ENCODE measurements at regions not wholly inside any gene's neighbourhood (a gene's known extent, or its start where the extent isn't known, plus 50 kb on each side); places are given as distances from the start of the nearest gene placed in this dataset.

DNA sequence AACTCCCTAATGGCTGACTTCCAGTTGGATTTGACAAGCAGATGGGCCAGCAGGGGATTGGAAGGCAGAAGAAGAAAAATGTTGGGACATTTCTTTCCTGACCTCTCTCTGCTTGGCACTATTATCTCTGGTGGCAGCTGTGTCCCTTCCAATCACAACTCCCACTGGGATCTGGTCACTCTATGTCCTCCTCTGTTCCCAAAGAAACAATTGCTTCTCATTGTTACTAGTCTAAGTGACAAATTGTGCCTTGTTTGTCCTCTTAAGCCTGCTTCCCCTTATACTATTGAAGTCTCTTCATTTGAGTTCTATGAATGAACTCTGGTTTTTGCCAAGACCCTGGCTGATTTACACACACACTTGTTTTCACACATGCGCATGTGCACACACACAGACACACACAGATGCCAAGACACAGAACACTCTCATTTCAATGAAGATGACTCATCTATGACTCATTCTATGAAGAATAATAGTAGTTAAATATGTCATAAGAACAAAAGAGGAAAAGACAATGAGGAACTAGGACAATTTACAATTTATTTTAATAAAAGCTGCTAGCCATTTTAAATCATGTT is 83.0 kb upstream of the FAR2 start:
- Histone ChIP-seq H4K8ac (ENCODE audit: low read depth, low read length) (no peak overlapping the region), H3K79me1 (ENCODE audit: low read length) (no peaks in the 10 kb centered on the region), H3K27ac (ENCODE audit: low read depth, low read length) (no peak overlapping the region), H3K27me3 (ENCODE audit: insufficient read depth, low read length, poor library complexity) (no peaks in the 10 kb centered on the region), H2BK5ac (ENCODE audit: low read length) (no peak overlapping the region), H3K18ac (ENCODE audit: low read length) (no peak overlapping the region), H3K79me2 (ENCODE audit: control insufficient read depth, insufficient read depth, low read length) (no peaks in the 10 kb centered on the region), H3K4ac (ENCODE audit: low read depth, low read length) (no peak overlapping the region), H3K36me3 (ENCODE audit: control insufficient read depth, insufficient read depth, low read length) (no peaks in the 10 kb centered on the region), H2BK120ac (ENCODE audit: low read depth, low read length) (no peak overlapping the region), H3K56ac (ENCODE audit: low read length) (no peak overlapping the region), H3K4me3 (ENCODE audit: low read length) (no peak overlapping the region), H4K5ac (ENCODE audit: low read length) (no peak overlapping the region), H2AK5ac (ENCODE audit: low read length) (no peak overlapping the region), H3K23ac (ENCODE audit: low read length) (no peak overlapping the region), H3K4me2 (ENCODE audit: low read length) (no peak overlapping the region), H2BK15ac (replicated peaks; ENCODE audit: low read depth) (no peak overlapping the region), H3K4me1 (ENCODE audit: control insufficient read depth, low read depth, low read length) (no peaks in the 10 kb centered on the region), H3K9ac (ENCODE audit: low read length) (no peak overlapping the region)
- DNase-seq = no peak
- WGBS (ENCODE audit: extremely low coverage, insufficient coverage, low lambda C conversion rate) = no CpG with 5 or more reads among the region's 1 CpG

- no peak overlapping the region for H4K8ac ChIP-seq (ENCODE audit: low read depth, low read length)
Observed at GRCh38 chr12:29067430-29067829, 81.6 kb upstream of the FAR2 start.

GRCh38 chr12:29070309-29070708 is 78.8 kb upstream of the FAR2 start:
- H3K36me3 ChIP-seq (ENCODE audit: control insufficient read depth, insufficient read depth, low read length) = no peaks in the 10 kb centered on the region
- H3K4me1 ChIP-seq (ENCODE audit: control insufficient read depth, low read depth, low read length) = peaks cover 2% of the 10 kb centered on the region
- H3K79me1 ChIP-seq (ENCODE audit: low read length) = no peaks in the 10 kb centered on the region
- no peak overlapping the region for H2BK15ac ChIP-seq (replicated peaks; ENCODE audit: low read depth)
- no peak overlapping the region for H3K9ac ChIP-seq (ENCODE audit: low read length)
- no peak overlapping the region for H3K4ac ChIP-seq (ENCODE audit: low read depth, low read length)
- H4K5ac ChIP-seq (ENCODE audit: low read length) = no peak overlapping the region
- H3K27me3 ChIP-seq (ENCODE audit: insufficient read depth, low read length, poor library complexity) = no peaks in the 10 kb centered on the region
- no peak overlapping the region for H3K4me2 ChIP-seq (ENCODE audit: low read length)
- no peak overlapping the region for H4K8ac ChIP-seq (ENCODE audit: low read depth, low read length)
- DNase-seq = no peak
- WGBS (ENCODE audit: extremely low coverage, insufficient coverage, low lambda C conversion rate) = no CpG with 5 or more reads among the region's 1 CpG
- H2AK5ac ChIP-seq (ENCODE audit: low read length) = no peak overlapping the region
- H3K4me3 ChIP-seq (ENCODE audit: low read length) = no peak overlapping the region
- no peak overlapping the region for H3K56ac ChIP-seq (ENCODE audit: low read length)
- no peak overlapping the region for H3K23ac ChIP-seq (ENCODE audit: low read length)
- H2BK120ac ChIP-seq (ENCODE audit: low read depth, low read length) = no peak overlapping the region
- H2BK5ac ChIP-seq (ENCODE audit: low read length) = no peak overlapping the region
- H3K18ac ChIP-seq (ENCODE audit: low read length) = no peak overlapping the region
- H3K27ac ChIP-seq (ENCODE audit: low read depth, low read length) = no peak overlapping the region
- H3K79me2 ChIP-seq (ENCODE audit: control insufficient read depth, insufficient read depth, low read length) = no peaks in the 10 kb centered on the region

More at GRCh38 chr12:29067430-29067829, 81.6 kb upstream of the FAR2 start:
- Histone ChIP-seq H3K79me2 (ENCODE audit: control insufficient read depth, insufficient read depth, low read length) (no peaks in the 10 kb centered on the region), H3K27me3 (ENCODE audit: insufficient read depth, low read length, poor library complexity) (no peaks in the 10 kb centered on the region), H2BK15ac (replicated peaks; ENCODE audit: low read depth) (no peak overlapping the region), H3K79me1 (ENCODE audit: low read length) (no peaks in the 10 kb centered on the region), H2BK5ac (ENCODE audit: low read length) (no peak overlapping the region), H3K9ac (ENCODE audit: low read length) (no peak overlapping the region), H3K4me2 (ENCODE audit: low read length) (no peak overlapping the region), H3K4me1 (ENCODE audit: control insufficient read depth, low read depth, low read length) (no peaks in the 10 kb centered on the region), H3K56ac (ENCODE audit: low read length) (no peak overlapping the region), H3K27ac (ENCODE audit: low read depth, low read length) (no peak overlapping the region), H2BK120ac (ENCODE audit: low read depth, low read length) (no peak overlapping the region), H3K36me3 (ENCODE audit: control insufficient read depth, insufficient read depth, low read length) (no peaks in the 10 kb centered on the region), H2AK5ac (ENCODE audit: low read length) (no peak overlapping the region), H3K4me3 (ENCODE audit: low read length) (no peak overlapping the region), H4K5ac (ENCODE audit: low read length) (no peak overlapping the region), H3K23ac (ENCODE audit: low read length) (no peak overlapping the region), H3K18ac (ENCODE audit: low read length) (no peak overlapping the region), H3K4ac (ENCODE audit: low read depth, low read length) (no peak overlapping the region)
- no CpG with 5 or more reads among the region's 1 CpG for WGBS (ENCODE audit: extremely low coverage, insufficient coverage, low lambda C conversion rate)
- no peak for DNase-seq

GRCh38 chr12:29071099-29071498 is 78.0 kb upstream of the FAR2 start:
- no peak overlapping the region for H3K56ac ChIP-seq (ENCODE audit: low read length)
- no peak overlapping the region for H3K4me2 ChIP-seq (ENCODE audit: low read length)
- peaks cover 2% of the 10 kb centered on the region for H3K4me1 ChIP-seq (ENCODE audit: control insufficient read depth, low read depth, low read length)
- H3K79me2 ChIP-seq (ENCODE audit: control insufficient read depth, insufficient read depth, low read length) = no peaks in the 10 kb centered on the region
- H3K27me3 ChIP-seq (ENCODE audit: insufficient read depth, low read length, poor library complexity) = no peaks in the 10 kb centered on the region
- no peak overlapping the region for H3K27ac ChIP-seq (ENCODE audit: low read depth, low read length)
- H3K18ac ChIP-seq (ENCODE audit: low read length) = no peak overlapping the region
- H2AK5ac ChIP-seq (ENCODE audit: low read length) = no peak overlapping the region
- H3K4me3 ChIP-seq (ENCODE audit: low read length) = no peak overlapping the region
- no peak overlapping the region for H2BK15ac ChIP-seq (replicated peaks; ENCODE audit: low read depth)
- no peak overlapping the region for H4K8ac ChIP-seq (ENCODE audit: low read depth, low read length)
- H3K4ac ChIP-seq (ENCODE audit: low read depth, low read length) = no peak overlapping the region
- H3K23ac ChIP-seq (ENCODE audit: low read length) = no peak overlapping the region
- no peak overlapping the region for H4K5ac ChIP-seq (ENCODE audit: low read length)
- no peak overlapping the region for H2BK120ac ChIP-seq (ENCODE audit: low read depth, low read length)
- no peak overlapping the region for H2BK5ac ChIP-seq (ENCODE audit: low read length)
- no peak overlapping the region for H3K9ac ChIP-seq (ENCODE audit: low read length)
- DNase-seq = no peak
- no peaks in the 10 kb centered on the region for H3K79me1 ChIP-seq (ENCODE audit: low read length)
- H3K36me3 ChIP-seq (ENCODE audit: control insufficient read depth, insufficient read depth, low read length) = no peaks in the 10 kb centered on the region

DNA sequence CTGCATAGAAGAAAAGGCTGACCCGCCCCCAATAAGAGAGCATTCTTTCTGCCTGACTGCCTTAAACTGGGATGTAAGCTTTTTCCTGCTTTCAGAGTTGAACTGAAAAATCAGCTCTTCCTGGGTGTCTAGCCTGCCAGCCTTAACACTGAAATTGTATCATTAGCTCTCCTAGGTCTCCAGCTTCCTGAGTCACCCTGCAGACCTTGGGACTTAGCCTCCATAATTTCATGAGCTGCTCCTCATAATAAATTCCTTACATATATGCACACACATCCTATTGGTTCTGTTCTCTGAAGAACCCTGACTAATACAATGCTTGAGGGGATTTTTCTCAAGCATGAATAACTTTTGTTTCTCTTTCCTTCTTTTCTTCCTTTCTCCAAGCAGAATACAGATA is 76.4 kb upstream of the FAR2 start:
- no peak overlapping the region for H3K23ac ChIP-seq (ENCODE audit: low read length)
- H3K18ac ChIP-seq (ENCODE audit: low read length) = no peak overlapping the region
- no peaks in the 10 kb centered on the region for H3K27me3 ChIP-seq (ENCODE audit: insufficient read depth, low read length, poor library complexity)
- no peak overlapping the region for H3K9ac ChIP-seq (ENCODE audit: low read length)
- no peaks in the 10 kb centered on the region for H3K79me2 ChIP-seq (ENCODE audit: control insufficient read depth, insufficient read depth, low read length)
- no peak overlapping the region for H3K4ac ChIP-seq (ENCODE audit: low read depth, low read length)
- no peak for DNase-seq
- H3K4me2 ChIP-seq (ENCODE audit: low read length) = no peak overlapping the region
- H3K4me3 ChIP-seq (ENCODE audit: low read length) = no peak overlapping the region
- H3K4me1 ChIP-seq (ENCODE audit: control insufficient read depth, low read depth, low read length) = peaks cover 2% of the 10 kb centered on the region
- no CpG with 5 or more reads among the region's 1 CpG for WGBS (ENCODE audit: extremely low coverage, insufficient coverage, low lambda C conversion rate)
- H3K27ac ChIP-seq (ENCODE audit: low read depth, low read length) = no peak overlapping the region
- H2BK15ac ChIP-seq (replicated peaks; ENCODE audit: low read depth) = no peak overlapping the region
- no peak overlapping the region for H2BK120ac ChIP-seq (ENCODE audit: low read depth, low read length)
- no peak overlapping the region for H2AK5ac ChIP-seq (ENCODE audit: low read length)
- H2BK5ac ChIP-seq (ENCODE audit: low read length) = no peak overlapping the region
- H4K8ac ChIP-seq (ENCODE audit: low read depth, low read length) = no peak overlapping the region
- no peaks in the 10 kb centered on the region for H3K79me1 ChIP-seq (ENCODE audit: low read length)
- no peak overlapping the region for H3K56ac ChIP-seq (ENCODE audit: low read length)
- H4K5ac ChIP-seq (ENCODE audit: low read length) = no peak overlapping the region
- H3K36me3 ChIP-seq (ENCODE audit: control insufficient read depth, insufficient read depth, low read length) = no peaks in the 10 kb centered on the region

- Histone ChIP-seq H3K23ac (ENCODE audit: low read length) (no peak overlapping the region), H3K79me1 (ENCODE audit: low read length) (no peaks in the 10 kb centered on the region), H3K4me2 (ENCODE audit: low read length) (no peak overlapping the region), H2AK5ac (ENCODE audit: low read length) (no peak overlapping the region), H3K4me3 (ENCODE audit: low read length) (no peak overlapping the region), H3K56ac (ENCODE audit: low read length) (no peak overlapping the region), H2BK120ac (ENCODE audit: low read depth, low read length) (no peak overlapping the region), H2BK5ac (ENCODE audit: low read length) (no peak overlapping the region), H4K5ac (ENCODE audit: low read length) (no peak overlapping the region), H3K79me2 (ENCODE audit: control insufficient read depth, insufficient read depth, low read length) (no peaks in the 10 kb centered on the region), H3K4ac (ENCODE audit: low read depth, low read length) (no peak overlapping the region), H4K8ac (ENCODE audit: low read depth, low read length) (no peak overlapping the region), H3K18ac (ENCODE audit: low read length) (no peak overlapping the region), H3K27me3 (ENCODE audit: insufficient read depth, low read length, poor library complexity) (no peaks in the 10 kb centered on the region), H2BK15ac (replicated peaks; ENCODE audit: low read depth) (no peak overlapping the region), H3K36me3 (ENCODE audit: control insufficient read depth, insufficient read depth, low read length) (no peaks in the 10 kb centered on the region), H3K4me1 (ENCODE audit: control insufficient read depth, low read depth, low read length) (peaks cover 2% of the 10 kb centered on the region), H3K9ac (ENCODE audit: low read length) (no peak overlapping the region), H3K27ac (ENCODE audit: low read depth, low read length) (no peak overlapping the region)
- WGBS (ENCODE audit: extremely low coverage, insufficient coverage, low lambda C conversion rate) = no CpG with 5 or more reads among the region's 3 CpGs
- peak; percentile 57 for DNase-seq
Observed at GRCh38 chr12:29073631-29074239, 75.3 kb upstream of the FAR2 start.
